PC-9 (cell line): ENCODE measurements at regions not wholly inside any gene's neighbourhood (a gene's known extent, or its start where the extent isn't known, plus 50 kb on each side); places are given as distances from the start of the nearest gene placed in this dataset.

Experiments used
- EZH2 ChIP-seq: fragments of 200-600 bp; sonication (generic); IDR thresholded peaks from 2 replicates; pipeline ENCODE4 v1.8.0; 2017; ENCODE audit warnings: antibody characterized with exemption, low read depth
- TF ChIP-seq, protein P1 (sequence below): fragments of 200-600 bp; sonication (generic); conservative IDR thresholded peaks from 2 replicates; pipeline ENCODE4 v1.6.1; 2017; ENCODE audit warnings: mixed run types, antibody characterized with exemption, mild to moderate bottlenecking, moderate library complexity

DNA sequence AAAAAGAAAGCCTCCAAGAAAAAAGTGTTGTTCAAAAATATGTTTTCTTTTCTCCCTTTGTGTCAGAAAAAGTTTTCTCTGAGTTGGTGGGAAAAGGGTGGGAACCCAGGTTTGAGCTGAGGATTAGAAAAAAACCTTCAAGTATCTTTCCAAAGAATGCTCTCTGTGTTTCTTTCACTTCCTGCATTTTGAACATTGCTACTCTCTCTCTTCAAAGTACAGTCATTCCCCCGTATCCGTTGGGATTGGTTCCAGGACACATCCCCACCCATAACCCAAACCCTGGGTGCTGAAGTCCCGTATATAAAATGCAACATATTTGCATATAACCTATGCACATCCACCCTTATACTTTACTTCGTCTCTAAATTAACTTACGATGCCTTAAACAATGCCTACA lies 139.6 kb downstream of the TMCO5A start:
- TF ChIP-seq, protein P1, sequence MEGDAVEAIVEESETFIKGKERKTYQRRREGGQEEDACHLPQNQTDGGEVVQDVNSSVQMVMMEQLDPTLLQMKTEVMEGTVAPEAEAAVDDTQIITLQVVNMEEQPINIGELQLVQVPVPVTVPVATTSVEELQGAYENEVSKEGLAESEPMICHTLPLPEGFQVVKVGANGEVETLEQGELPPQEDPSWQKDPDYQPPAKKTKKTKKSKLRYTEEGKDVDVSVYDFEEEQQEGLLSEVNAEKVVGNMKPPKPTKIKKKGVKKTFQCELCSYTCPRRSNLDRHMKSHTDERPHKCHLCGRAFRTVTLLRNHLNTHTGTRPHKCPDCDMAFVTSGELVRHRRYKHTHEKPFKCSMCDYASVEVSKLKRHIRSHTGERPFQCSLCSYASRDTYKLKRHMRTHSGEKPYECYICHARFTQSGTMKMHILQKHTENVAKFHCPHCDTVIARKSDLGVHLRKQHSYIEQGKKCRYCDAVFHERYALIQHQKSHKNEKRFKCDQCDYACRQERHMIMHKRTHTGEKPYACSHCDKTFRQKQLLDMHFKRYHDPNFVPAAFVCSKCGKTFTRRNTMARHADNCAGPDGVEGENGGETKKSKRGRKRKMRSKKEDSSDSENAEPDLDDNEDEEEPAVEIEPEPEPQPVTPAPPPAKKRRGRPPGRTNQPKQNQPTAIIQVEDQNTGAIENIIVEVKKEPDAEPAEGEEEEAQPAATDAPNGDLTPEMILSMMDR: no peak
- TF ChIP-seq EZH2: no peak
